Prostate gland (tissue), 2 donors: ENCODE measurements at regions not wholly inside any gene's neighbourhood (a gene's known extent, or its start where the extent isn't known, plus 50 kb on each side); places are given as distances from the start of the nearest gene placed in this dataset.
"Not testable (repeated sequence)": the region's sequence is repeated elsewhere in the genome, so short reads cannot be mapped to it uniquely, and the experiment has no call there.

Experiments
- DNase-seq: peaks from one replicate; pipeline ENCODE4 v3.0.0-alpha.2; 2019; ENCODE audit warnings: low spot score
- H3K27ac ChIP-seq, 2 donors: fragments of 200-600 bp; sonication (generic); 2 replicates each; pipeline ENCODE4 v1.5.1; 2017 to 2019
- H3K27me3 ChIP-seq: fragments of 200-600 bp; sonication (generic); replicated peaks from 2 replicates; pipeline ENCODE4 v1.5.1; 2019; ENCODE audit not compliant: insufficient read depth
- H3K36me3 ChIP-seq, 2 donors: fragments of 200-600 bp; sonication (generic); 1 replicate in 1 of 2; 2 replicates in 1 of 2; pipeline versions ENCODE4 v1.5.1 to v1.8.1; 2017 to 2019
- H3K4me1 ChIP-seq: fragments of 200-600 bp; sonication (generic); replicated peaks from 2 replicates; pipeline ENCODE4 v1.5.1; 2019
- H3K4me3 ChIP-seq, 2 donors: fragments of 200-600 bp; sonication (generic); 2 replicates each; pipeline ENCODE4 v1.5.1; 2017 to 2019
- H3K9me3 ChIP-seq: fragments of 200-600 bp; sonication (generic); 2 replicates; pipeline ENCODE4 v1.5.1; 2017
- POLR2A ChIP-seq: fragments of 450-650 bp; IDR thresholded peaks from one replicate; pipeline ENCODE4 v1.6.1; 2016; ENCODE audit warnings: antibody characterized with exemption, mild to moderate bottlenecking
- POLR2AphosphoS5 ChIP-seq: sonication (generic); formaldehyde crosslinking; IDR thresholded peaks from one replicate; pipeline ENCODE4 v1.6.1; 2017; ENCODE audit warnings: antibody characterized with exemption
- WGBS: methylation state at CpG from one replicate; pipeline ENCODE4 v1.1.5; 2018; 5-methylcytosine and 5-hydroxymethylcytosine counted together
- intact Hi-C: fragments of 100-400 bp; cut with DNase I; formaldehyde crosslinking; loops from one replicate; pipeline ENCODE4 v1.14.2; 2022
- TF ChIP-seq, protein P1 (sequence below), 4 experiments: fragments of 200-600 bp in 2 of 4; fragments of 450-650 bp in 2 of 4; sonication (generic) in 2 of 4; IDR thresholded peaks; 1 replicate in 3 of 4; 2 replicates in 1 of 4; pipeline ENCODE4 v1.5.1; 2016 to 2019; ENCODE audit warnings: antibody characterized with exemption in 4 of 4, mild to moderate bottlenecking in 2 of 4, moderate library complexity in 2 of 4

GRCh38 chr2:95759481-95760246 is 167.9 kb downstream of the TRIM43 start:
- TF ChIP-seq POLR2AphosphoS5 (no peak), POLR2A (no peak)
- TF ChIP-seq, protein P1, sequence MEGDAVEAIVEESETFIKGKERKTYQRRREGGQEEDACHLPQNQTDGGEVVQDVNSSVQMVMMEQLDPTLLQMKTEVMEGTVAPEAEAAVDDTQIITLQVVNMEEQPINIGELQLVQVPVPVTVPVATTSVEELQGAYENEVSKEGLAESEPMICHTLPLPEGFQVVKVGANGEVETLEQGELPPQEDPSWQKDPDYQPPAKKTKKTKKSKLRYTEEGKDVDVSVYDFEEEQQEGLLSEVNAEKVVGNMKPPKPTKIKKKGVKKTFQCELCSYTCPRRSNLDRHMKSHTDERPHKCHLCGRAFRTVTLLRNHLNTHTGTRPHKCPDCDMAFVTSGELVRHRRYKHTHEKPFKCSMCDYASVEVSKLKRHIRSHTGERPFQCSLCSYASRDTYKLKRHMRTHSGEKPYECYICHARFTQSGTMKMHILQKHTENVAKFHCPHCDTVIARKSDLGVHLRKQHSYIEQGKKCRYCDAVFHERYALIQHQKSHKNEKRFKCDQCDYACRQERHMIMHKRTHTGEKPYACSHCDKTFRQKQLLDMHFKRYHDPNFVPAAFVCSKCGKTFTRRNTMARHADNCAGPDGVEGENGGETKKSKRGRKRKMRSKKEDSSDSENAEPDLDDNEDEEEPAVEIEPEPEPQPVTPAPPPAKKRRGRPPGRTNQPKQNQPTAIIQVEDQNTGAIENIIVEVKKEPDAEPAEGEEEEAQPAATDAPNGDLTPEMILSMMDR (IDR thresholded peaks at IDR 0.05), result no peak
- Histone ChIP-seq H3K27me3 (no peaks in the 10 kb centered on the region), H3K27ac (no peak overlapping the region), H3K4me1 (no peaks in the 10 kb centered on the region), H3K36me3 (no peaks in the 10 kb centered on the region), H3K9me3 (no peaks in the 10 kb centered on the region), H3K4me3 (no peak overlapping the region)
- no peak for DNase-seq
- intact Hi-C loops, result no loop called here
- WGBS, result 89% methylated on average over 4 of the region's 4 CpGs

GRCh38 chr2:95760806-95761525 is 169.2 kb downstream of the TRIM43 start:
- intact Hi-C loops, result no loop called here
- DNase-seq, result no peak
- WGBS, result 83% methylated on average over 11 of the region's 11 CpGs

DNA sequence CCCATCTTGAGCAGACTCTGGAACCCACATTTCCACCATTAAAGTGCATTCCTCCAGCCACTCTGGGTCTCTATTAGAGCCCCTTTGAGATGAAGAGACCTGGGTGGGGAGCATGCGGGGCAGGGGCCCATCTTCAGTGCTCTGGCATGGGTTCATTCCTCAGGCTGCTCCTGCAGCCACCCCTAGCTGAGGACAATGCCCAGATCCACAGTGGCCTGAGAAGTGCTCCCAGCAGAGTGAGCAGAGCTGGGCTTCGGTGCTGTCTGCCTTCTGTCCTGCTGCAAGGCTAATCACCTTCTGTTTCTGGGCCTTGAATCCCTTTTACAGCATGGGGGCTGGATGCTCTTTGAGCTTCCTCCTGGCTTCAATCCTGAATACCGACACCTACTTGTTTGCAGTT is 169.8 kb downstream of the TRIM43 start:
- DNase-seq, result no peak
- 85% methylated on average over 3 of the region's 3 CpGs for WGBS
- H3K36me3 ChIP-seq, result no peaks in the 10 kb centered on the region
- no peaks in the 10 kb centered on the region for H3K4me1 ChIP-seq
- no peaks in the 10 kb centered on the region for H3K27me3 ChIP-seq
- no peaks in the 10 kb centered on the region for H3K9me3 ChIP-seq
- H3K27ac ChIP-seq, result no peak overlapping the region
- intact Hi-C loops, result no loop called here
- no peak overlapping the region for H3K4me3 ChIP-seq
- TF ChIP-seq POLR2AphosphoS5 (no peak), POLR2A (no peak)
- TF ChIP-seq, protein P1 (IDR thresholded peaks at IDR 0.05), result no peak

More at GRCh38 chr2:95760806-95761525, 169.2 kb downstream of the TRIM43 start:
- H3K9me3 ChIP-seq, result no peaks in the 10 kb centered on the region
- H3K4me3 ChIP-seq, result no peak overlapping the region
- no peak for TF ChIP-seq POLR2A
- H3K4me1 ChIP-seq, result no peaks in the 10 kb centered on the region
- H3K27ac ChIP-seq, result no peak overlapping the region
- H3K36me3 ChIP-seq, result no peaks in the 10 kb centered on the region
- no peaks in the 10 kb centered on the region for H3K27me3 ChIP-seq

DNA sequence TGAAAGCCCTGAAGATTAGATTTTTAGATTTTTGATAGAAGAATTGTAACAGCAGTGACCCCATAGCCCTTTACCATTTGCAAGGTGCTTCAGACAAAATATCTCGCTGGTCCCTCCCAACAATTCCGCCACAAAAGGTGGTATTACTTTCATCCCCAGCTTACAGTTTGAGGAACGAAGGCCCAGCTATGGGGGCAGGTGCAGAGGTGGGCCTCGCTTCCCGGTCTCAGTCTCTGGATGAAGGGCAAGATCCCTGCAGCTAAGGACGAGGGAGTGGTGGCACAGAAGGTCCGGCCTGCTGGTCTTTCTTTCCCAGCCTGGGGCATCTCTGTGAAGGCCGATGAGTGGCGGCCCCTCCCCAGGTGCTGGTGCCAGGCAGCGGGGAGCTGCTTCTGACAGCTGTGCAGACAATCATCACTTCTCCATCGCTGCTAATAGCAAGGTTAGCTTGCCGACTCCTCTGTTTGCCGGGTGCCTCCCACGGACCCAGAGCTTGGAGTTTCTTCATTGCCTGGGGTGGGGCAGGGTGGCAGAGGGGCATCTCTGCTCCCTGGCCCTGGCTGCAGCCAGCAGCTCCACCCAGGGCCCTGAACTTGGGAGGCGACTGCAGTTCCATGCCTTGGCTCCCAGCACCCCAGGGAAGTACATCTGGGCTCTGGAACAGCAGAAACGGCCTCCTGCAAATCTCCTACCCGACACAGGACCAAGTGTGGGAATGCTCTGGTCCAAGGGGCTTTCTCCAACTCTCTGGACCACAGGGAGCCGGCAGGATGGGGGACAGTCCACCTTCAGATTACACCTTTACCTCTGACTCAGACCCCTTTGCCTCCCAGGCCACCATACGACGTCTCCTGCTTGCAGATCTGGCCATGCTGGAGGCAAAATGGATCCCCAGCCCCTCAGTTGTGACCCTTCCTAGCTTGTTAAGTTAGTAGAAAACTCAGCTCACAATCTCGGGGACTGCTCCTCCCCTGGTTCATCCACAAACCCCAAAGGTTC is 170.5 kb downstream of the TRIM43 start:
- 85% methylated on average over 19 of the region's 21 CpGs for WGBS
- H3K9me3 ChIP-seq, H3K27ac ChIP-seq, intact Hi-C loops, H3K4me3 ChIP-seq, H3K27me3 ChIP-seq, H3K4me1 ChIP-seq, H3K36me3 ChIP-seq, DNase-seq: not testable (repeated sequence)

DNA sequence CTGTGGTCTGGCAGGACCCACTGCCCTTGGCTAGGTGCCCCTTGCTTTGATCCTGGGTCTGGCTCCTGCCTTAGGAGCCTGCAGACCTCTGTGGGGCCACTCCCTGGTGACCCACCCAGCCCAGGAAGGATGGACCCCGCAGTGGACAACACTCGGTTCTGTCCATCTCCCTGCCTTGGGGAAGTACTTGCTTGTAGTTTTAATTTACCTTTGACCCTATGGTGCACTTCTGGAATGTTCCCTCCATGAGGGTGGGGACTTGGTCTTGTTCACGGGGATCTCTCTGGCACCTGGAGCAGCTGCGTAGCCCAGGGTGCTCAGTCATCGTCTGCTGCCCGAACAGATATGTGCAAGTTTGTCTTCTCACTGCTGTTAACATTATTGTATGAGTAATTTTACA is 171.3 kb downstream of the TRIM43 start:
- H3K36me3 ChIP-seq, H3K27me3 ChIP-seq, H3K4me3 ChIP-seq, intact Hi-C loops, DNase-seq, H3K9me3 ChIP-seq, H3K4me1 ChIP-seq, H3K27ac ChIP-seq: not testable (repeated sequence)
- WGBS, result 87% methylated on average over 6 of the region's 6 CpGs

DNA sequence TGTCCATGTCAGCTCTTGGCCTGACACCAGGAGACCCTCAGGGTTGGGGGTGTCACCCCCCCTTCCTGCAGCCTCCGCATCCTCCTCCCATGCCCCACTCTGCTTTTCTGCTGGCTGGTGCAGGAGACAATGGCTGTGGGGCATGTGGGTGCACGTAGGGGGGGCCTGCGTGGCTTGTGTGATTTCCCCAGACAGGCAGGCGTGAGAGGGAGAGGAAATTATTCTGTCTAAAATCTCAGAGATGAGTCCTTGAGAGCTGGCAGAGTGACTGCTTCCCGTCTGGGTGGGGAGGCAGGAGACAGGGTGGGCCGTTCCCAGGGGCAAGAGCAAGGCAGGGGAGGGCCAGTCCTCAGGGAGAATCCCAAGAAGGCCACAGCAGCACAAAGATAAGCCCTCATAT is 173.2 kb downstream of the TRIM43 start:
- DNase-seq, intact Hi-C loops, H3K36me3 ChIP-seq, H3K4me3 ChIP-seq, H3K9me3 ChIP-seq, H3K4me1 ChIP-seq, H3K27ac ChIP-seq, H3K27me3 ChIP-seq: not testable (repeated sequence)
- 62% methylated on average over 5 of the region's 6 CpGs for WGBS

DNA sequence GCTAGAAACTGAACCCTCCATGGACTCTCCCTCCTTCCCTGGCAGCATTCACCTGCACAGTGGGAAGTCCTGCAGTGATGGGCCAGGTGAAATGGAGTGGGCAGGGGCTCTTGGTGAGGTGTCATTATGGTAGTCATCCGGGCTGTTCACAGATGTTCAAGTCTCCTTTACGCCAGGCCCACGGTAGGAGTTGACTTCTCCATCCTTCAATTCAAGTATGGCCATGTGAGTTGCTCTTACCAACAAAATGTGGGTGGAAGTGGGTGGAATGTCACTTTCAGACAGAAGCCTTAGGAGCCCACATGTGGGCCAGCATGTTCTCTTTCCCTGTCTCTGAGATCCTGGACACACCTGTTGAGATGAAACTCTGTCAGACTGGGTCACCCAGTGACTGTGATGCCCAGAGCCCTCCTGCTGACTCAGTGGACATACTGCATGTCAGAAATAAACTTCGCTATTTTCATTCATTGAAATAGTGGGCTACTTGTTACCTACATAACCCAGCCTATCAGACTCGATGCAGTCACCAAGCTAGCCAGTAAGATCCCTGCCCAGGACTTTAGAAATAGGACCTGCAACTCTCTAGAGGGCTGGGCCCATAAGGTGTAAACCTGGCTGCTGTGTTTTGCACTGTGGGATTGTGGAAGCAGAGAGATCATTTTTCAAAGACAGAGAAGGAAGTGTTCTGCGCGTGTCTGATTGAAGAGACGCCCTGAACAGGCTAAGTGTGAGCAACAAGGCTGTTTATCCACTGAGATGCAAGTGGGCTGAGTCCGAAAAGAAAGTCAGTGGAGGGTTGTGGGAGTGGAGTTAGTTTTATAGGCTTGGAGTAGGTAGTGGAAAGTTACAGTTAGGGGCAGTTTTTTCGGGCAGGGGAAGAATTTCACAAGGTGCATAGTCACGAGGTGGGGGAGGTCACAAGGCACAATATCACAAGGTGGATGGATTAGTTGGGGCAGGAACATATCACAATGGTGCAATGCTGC is 174.4 kb downstream of the TRIM43 start:
- H3K36me3 ChIP-seq, H3K9me3 ChIP-seq, H3K27me3 ChIP-seq, H3K4me1 ChIP-seq, intact Hi-C loops, H3K27ac ChIP-seq, DNase-seq, H3K4me3 ChIP-seq: not testable (repeated sequence)
- 74% methylated on average over 10 of the region's 11 CpGs for WGBS

DNA sequence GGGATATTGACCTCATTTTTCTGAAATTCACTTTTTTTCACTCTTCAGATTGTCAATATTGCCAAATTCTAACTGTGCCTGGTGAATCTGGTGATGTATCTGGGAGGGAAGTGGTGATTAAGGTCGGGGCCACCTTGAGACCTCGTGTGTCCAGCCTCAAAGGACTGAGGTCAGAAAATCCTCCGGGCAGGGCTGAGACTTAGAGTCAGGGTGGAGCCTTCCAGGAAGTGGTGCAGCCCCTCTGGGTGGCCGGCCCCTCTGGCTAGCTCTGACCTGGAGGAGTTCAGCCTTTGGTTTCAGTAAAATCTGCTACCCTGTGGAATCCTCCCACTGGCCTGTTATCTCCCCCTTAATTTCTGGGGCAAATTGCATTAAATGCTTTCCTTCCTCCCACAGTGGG is 175.7 kb downstream of the TRIM43 start:
- H3K27ac ChIP-seq, intact Hi-C loops, H3K4me3 ChIP-seq, H3K4me1 ChIP-seq, H3K36me3 ChIP-seq, DNase-seq, H3K9me3 ChIP-seq, H3K27me3 ChIP-seq: not testable (repeated sequence)
- 73% methylated on average over 4 of the region's 4 CpGs for WGBS

- intact Hi-C loops, H3K4me3 ChIP-seq, H3K27ac ChIP-seq, H3K36me3 ChIP-seq, H3K9me3 ChIP-seq, H3K4me1 ChIP-seq, H3K27me3 ChIP-seq, DNase-seq: not testable (repeated sequence)
- 76% methylated on average over 2 of the region's 3 CpGs for WGBS
Measured at GRCh38 chr2:95767950-95768349, 176.1 kb downstream of the TRIM43 start.
